T-cell (primary cell): ENCODE measurements at regions not wholly inside any gene's neighbourhood (a gene's known extent, or its start where the extent isn't known, plus 50 kb on each side); places are given as distances from the start of the nearest gene placed in this dataset.

Experiments used
- ATAC-seq, 4 experiments: fragments of 200-7000 bp in 3 of 4; fragments of 150-1000 bp in 1 of 4; cut with Tn5 transposase; replicated peaks in 1 of 4; 1 replicate in 3 of 4; 2 replicates in 1 of 4; pipeline ENCODE4 v1.10.0; 2021; ENCODE audit warnings: moderate library complexity in 3 of 4, mild to moderate bottlenecking in 2 of 4, moderate number of reproducible peaks in 1 of 4
- CTCF ChIA-PET, 2 donors: fragments of 300-600 bp; sonication (Branson Sonifier 250); formaldehyde crosslinking; loops; one replicate each; lab custom pipeline; 2022; ENCODE audit warnings: antibody characterized with exemption in 2 of 2; lab: Charles Lee
- POLR2A ChIA-PET, 2 donors: fragments of 300-600 bp; sonication (Branson Sonifier 250); formaldehyde crosslinking; loops; one replicate each; lab custom pipeline; 2022; ENCODE audit warnings: antibody characterized with exemption in 2 of 2; lab: Charles Lee
- DNase-seq, 35 experiments: peaks; one replicate each; pipeline versions ENCODE4 v3.0.0 to v3.0.0-alpha.2; 2013 to 2023
- H3K27ac ChIP-seq: one replicate; pipeline ENCODE4 v1.5.1; 2013; ENCODE audit warnings: low read length
- H3K27me3 ChIP-seq, 2 experiments: replicated peaks in 1 of 2; 1 replicate in 1 of 2; 2 replicates in 1 of 2; pipeline versions ENCODE4 v1.6.1 to v1.7.0; 2013; ENCODE audit warnings: low read length in 1 of 2, mixed read lengths in 1 of 2; ENCODE audit not compliant: control insufficient read depth in 2 of 2, insufficient read depth in 2 of 2; ENCODE audit errors: extremely low read depth in 1 of 2
- H3K36me3 ChIP-seq, 2 donors: 1 replicate in 1 of 2; 2 replicates in 1 of 2; pipeline versions ENCODE4 v1.6.1 to v1.7.0; 2013; ENCODE audit warnings: low read length in 1 of 2; ENCODE audit not compliant: control insufficient read depth in 2 of 2, insufficient read depth in 1 of 2; ENCODE audit errors: extremely low read depth in 1 of 2
- H3K4me1 ChIP-seq, 2 experiments: 1 replicate in 1 of 2; 2 replicates in 1 of 2; pipeline versions ENCODE4 v1.6.1 to v1.7.0; 2013; ENCODE audit warnings: low read length in 2 of 2, mixed read lengths in 1 of 2; ENCODE audit not compliant: insufficient read depth in 2 of 2, control insufficient read depth in 1 of 2; ENCODE audit errors: extremely low read depth in 1 of 2
- H3K4me3 ChIP-seq, 2 donors: 1 replicate in 1 of 2; 2 replicates in 1 of 2; pipeline versions ENCODE4 v1.5.1 to v1.7.0; 2013; ENCODE audit warnings: mild to moderate bottlenecking in 2 of 2, low read length in 1 of 2, moderate library complexity in 1 of 2; ENCODE audit not compliant: control insufficient read depth in 1 of 2; ENCODE audit errors: extremely low read depth in 1 of 2
- H3K9me3 ChIP-seq: 2 replicates; pipeline ENCODE4 v1.7.0; 2013
- H3K27ac Mint-ChIP-seq, 2 donors: one replicate each; pipeline ENCODE4 v1.8.0; 2020 to 2021; ENCODE audit warnings: mild to moderate bottlenecking in 2 of 2, mixed read lengths in 2 of 2
- H3K27me3 Mint-ChIP-seq, 2 donors: one replicate each; pipeline ENCODE4 v1.8.0; 2021 to 2022; ENCODE audit warnings: mixed read lengths in 2 of 2
- H3K36me3 Mint-ChIP-seq: one replicate; pipeline ENCODE4 v1.8.0; 2021; ENCODE audit warnings: mixed read lengths
- H3K4me1 Mint-ChIP-seq, 3 donors: one replicate each; pipeline ENCODE4 v1.8.0; 2020 to 2022; ENCODE audit warnings: mixed read lengths in 3 of 3, mild to moderate bottlenecking in 1 of 3
- H3K4me3 Mint-ChIP-seq, 3 donors: one replicate each; pipeline ENCODE4 v1.8.0; 2020 to 2022; ENCODE audit warnings: mild to moderate bottlenecking in 3 of 3, mixed read lengths in 3 of 3, moderate library complexity in 3 of 3
- H3K9me3 Mint-ChIP-seq, 3 donors: one replicate each; pipeline ENCODE4 v1.8.0; 2020 to 2022; ENCODE audit warnings: mixed read lengths in 3 of 3
- WGBS: methylation state at CpG from one replicate; pipeline ENCODE4 v1.1.5; 2013; ENCODE audit warnings: missing lambda C conversion rate; ENCODE audit not compliant: insufficient coverage; 5-methylcytosine and 5-hydroxymethylcytosine counted together

- Histone ChIP-seq H3K36me3 (no peaks in the 10 kb centered on the region), H3K4me1 (peaks cover 0 to 8% of the 10 kb centered on the region in 2 experiments), H3K27ac (no peak overlapping the region), H3K4me3 (no peak overlapping the region), H3K27me3 (no peaks in the 10 kb centered on the region), H3K9me3 (no peaks in the 10 kb centered on the region)
- Mint-ChIP-seq H3K36me3 (no peaks in the 10 kb centered on the region), H3K4me3 (no peak overlapping the region), H3K9me3 (no peaks in the 10 kb centered on the region), H3K27me3 (peaks cover 0 to 2% of the 10 kb centered on the region in 2 donors), H3K27ac (no peak overlapping the region), H3K4me1 (peaks cover 5 to 15% (median 13%) of the 10 kb centered on the region in 3 donors)
- ChIA-PET POLR2A (no interaction called here), CTCF (no interaction called here)
- DNase-seq (no peak), ATAC-seq (no peak)
- no CpG with 5 or more reads among the region's 2 CpGs for WGBS
These were observed 157.5 kb upstream of the FGGY start for GRCh38 chr1:59139396-59139795.

GRCh38 chr1:59141267-59141863, 155.5 kb upstream of the FGGY start:
- Mint-ChIP-seq H3K4me1 (peaks cover 9 to 19% (median 17%) of the 10 kb centered on the region in 3 donors), H3K27me3 (peaks cover 0 to 2% of the 10 kb centered on the region in 2 donors), H3K36me3 (no peaks in the 10 kb centered on the region), H3K27ac (no peak overlapping the region), H3K4me3 (no peak overlapping the region), H3K9me3 (no peaks in the 10 kb centered on the region)
- H3K36me3 ChIP-seq: no peaks in the 10 kb centered on the region
- POLR2A ChIA-PET: no interaction called here
- H3K27me3 ChIP-seq: no peaks in the 10 kb centered on the region
- DNase-seq (no peak), ATAC-seq (no peak)
- WGBS: 75% methylated on average over 1 of the region's 4 CpGs
- H3K4me1 ChIP-seq: peaks cover 0 to 8% of the 10 kb centered on the region in 2 experiments
- H3K9me3 ChIP-seq: no peaks in the 10 kb centered on the region
- CTCF ChIA-PET: no interaction called here
- H3K27ac ChIP-seq: no peak overlapping the region
- H3K4me3 ChIP-seq: no peak overlapping the region

- POLR2A ChIA-PET: no interaction called here
- no peak overlapping the region for H3K4me3 ChIP-seq
- no peak for ATAC-seq
- no peaks in the 10 kb centered on the region for H3K36me3 ChIP-seq
- no peaks in the 10 kb centered on the region for H3K9me3 ChIP-seq
- no peaks in the 10 kb centered on the region for H3K36me3 Mint-ChIP-seq
- H3K4me1 ChIP-seq: peaks cover 8 to 10% of the 10 kb centered on the region in 2 experiments
- CTCF ChIA-PET: no interaction called here
- no peak overlapping the region for H3K27ac ChIP-seq
- peaks cover 15 to 24% (median 23%) of the 10 kb centered on the region in 3 donors for H3K4me1 Mint-ChIP-seq
- H3K9me3 Mint-ChIP-seq: no peaks in the 10 kb centered on the region
- H3K27me3 Mint-ChIP-seq: peaks cover 0 to 4% of the 10 kb centered on the region in 2 donors
- no peak for DNase-seq
- no peak overlapping the region for H3K4me3 Mint-ChIP-seq
- no peaks in the 10 kb centered on the region for H3K27me3 ChIP-seq
- 74% methylated on average over 7 of the region's 9 CpGs for WGBS
- H3K27ac Mint-ChIP-seq: no peak overlapping the region
These were observed 154.4 kb upstream of the FGGY start for GRCh38 chr1:59142311-59143132.

GRCh38 chr1:59143133-59143487, 153.8 kb upstream of the FGGY start:
- ATAC-seq: no peak
- 47% methylated on average over 2 of the region's 2 CpGs for WGBS
- Mint-ChIP-seq H3K27me3 (peaks cover 0 to 4% of the 10 kb centered on the region in 2 donors), H3K9me3 (no peaks in the 10 kb centered on the region), H3K36me3 (no peaks in the 10 kb centered on the region), H3K27ac (no peak overlapping the region), H3K4me3 (no peak overlapping the region), H3K4me1 (peaks cover 15 to 22% (median 22%) of the 10 kb centered on the region in 3 donors)
- no peak for DNase-seq
- Histone ChIP-seq H3K9me3 (no peaks in the 10 kb centered on the region), H3K36me3 (no peaks in the 10 kb centered on the region), H3K4me1 (peaks cover 6 to 10% of the 10 kb centered on the region in 2 experiments), H3K4me3 (no peak overlapping the region), H3K27ac (no peak overlapping the region), H3K27me3 (no peaks in the 10 kb centered on the region)
- POLR2A ChIA-PET: no interaction called here
- CTCF ChIA-PET: no interaction called here

- Mint-ChIP-seq H3K27me3 (peaks cover 0 to 4% of the 10 kb centered on the region in 2 donors), H3K27ac (no peak overlapping the region), H3K4me3 (no peak overlapping the region), H3K4me1 (peaks cover 13 to 18% (median 16%) of the 10 kb centered on the region in 3 donors), H3K36me3 (no peaks in the 10 kb centered on the region), H3K9me3 (no peaks in the 10 kb centered on the region)
- Histone ChIP-seq H3K27ac (no peak overlapping the region), H3K27me3 (no peaks in the 10 kb centered on the region), H3K4me1 (peaks cover 0 to 10% of the 10 kb centered on the region in 2 experiments), H3K4me3 (no peak overlapping the region), H3K9me3 (no peaks in the 10 kb centered on the region), H3K36me3 (no peaks in the 10 kb centered on the region)
- DNase-seq (no peak), ATAC-seq (no peak)
- 100% methylated on average over 1 of the region's 2 CpGs for WGBS
- ChIA-PET CTCF (no interaction called here), POLR2A (no interaction called here)
These were observed 153.1 kb upstream of the FGGY start for GRCh38 chr1:59143811-59144210.

- ChIA-PET CTCF (interaction anchor here in 1 of 2 donors (0.7 kb wide), 1 partner anchor 42 kb away, joined by 3 read pairs; no protein-coding TSS in a partner anchor), POLR2A (interaction anchor here (0.6 to 0.7 kb wide), 3 partner anchors 30 to 319 kb away, joined by 3 to 10 read pairs (median 5); no protein-coding TSS in a partner anchor)
- Histone ChIP-seq H3K4me3 (no peak overlapping the region), H3K27me3 (no peaks in the 10 kb centered on the region), H3K9me3 (no peaks in the 10 kb centered on the region), H3K36me3 (no peaks in the 10 kb centered on the region), H3K27ac (no peak overlapping the region), H3K4me1 (peaks cover 0 to 10% of the 10 kb centered on the region in 2 experiments)
- no peak for DNase-seq
- Mint-ChIP-seq H3K36me3 (no peaks in the 10 kb centered on the region), H3K9me3 (no peaks in the 10 kb centered on the region), H3K27me3 (peaks cover 0 to 2% of the 10 kb centered on the region in 2 donors), H3K4me1 (peaks cover 13 to 18% (median 16%) of the 10 kb centered on the region in 3 donors), H3K4me3 (no peak overlapping the region), H3K27ac (no peak overlapping the region)
- no CpG with 5 or more reads among the region's 2 CpGs for WGBS
- no peak for ATAC-seq
These were observed 151.9 kb upstream of the FGGY start for GRCh38 chr1:59144959-59145358.
